KMS-11 (cell line): ENCODE measurements at regions not wholly inside any gene's neighbourhood (a gene's known extent, or its start where the extent isn't known, plus 50 kb on each side); places are given as distances from the start of the nearest gene placed in this dataset.

Experiments used
- H2AFZ ChIP-seq: fragments of 200-600 bp; sonication (generic); 2 replicates; pipeline ENCODE4 v1.6.1; 2016; ENCODE audit warnings: antibody characterized with exemption, mixed run types, low read depth
- H3K27ac ChIP-seq: fragments of 200-600 bp; sonication (generic); 2 replicates; pipeline ENCODE4 v1.6.1; 2016; ENCODE audit warnings: mild to moderate bottlenecking, mixed run types
- H3K27me3 ChIP-seq: fragments of 200-600 bp; sonication (generic); 2 replicates; pipeline ENCODE4 v1.6.1; 2017; ENCODE audit warnings: mild to moderate bottlenecking, low read depth, mixed run types, moderate library complexity; ENCODE audit not compliant: insufficient read depth
- H3K36me3 ChIP-seq: fragments of 200-600 bp; sonication (generic); 2 replicates; pipeline ENCODE4 v1.6.1; 2017; ENCODE audit warnings: mild to moderate bottlenecking, mixed run types; ENCODE audit not compliant: insufficient read depth
- H3K4me1 ChIP-seq: fragments of 200-600 bp; sonication (generic); 2 replicates; pipeline ENCODE4 v1.6.1; 2016; ENCODE audit warnings: mild to moderate bottlenecking, low read depth, mixed run types; ENCODE audit not compliant: poor library complexity, severe bottlenecking
- H3K4me2 ChIP-seq: fragments of 200-600 bp; sonication (generic); 2 replicates; pipeline ENCODE4 v1.7.0; 2016; ENCODE audit warnings: mild to moderate bottlenecking, mixed run types
- H3K4me3 ChIP-seq: fragments of 200-600 bp; sonication (generic); IDR thresholded peaks from 2 replicates; pipeline ENCODE4 v1.6.1; 2017; ENCODE audit warnings: low read depth, low read length, mixed read lengths; ENCODE audit not compliant: insufficient read depth
- H3K79me2 ChIP-seq: fragments of 200-600 bp; sonication (generic); 2 replicates; pipeline ENCODE4 v1.6.1; 2016; ENCODE audit warnings: low read depth, mixed run types; ENCODE audit not compliant: insufficient read depth
- H3K9ac ChIP-seq: fragments of 200-600 bp; sonication (generic); 2 replicates; pipeline ENCODE4 v1.6.1; 2016; ENCODE audit warnings: mild to moderate bottlenecking, mixed run types
- H4K20me1 ChIP-seq: fragments of 200-600 bp; sonication (generic); 2 replicates; pipeline ENCODE4 v1.6.1; 2016; ENCODE audit warnings: mild to moderate bottlenecking, mixed run types; ENCODE audit not compliant: insufficient read depth
- TF ChIP-seq, protein P1 (sequence below): fragments of 200-600 bp; sonication (generic); conservative IDR thresholded peaks from 2 replicates; pipeline ENCODE4 v1.6.1; 2017; ENCODE audit warnings: low read depth, mild to moderate bottlenecking, antibody characterized with exemption, low read length, moderate library complexity, mixed read lengths

DNA sequence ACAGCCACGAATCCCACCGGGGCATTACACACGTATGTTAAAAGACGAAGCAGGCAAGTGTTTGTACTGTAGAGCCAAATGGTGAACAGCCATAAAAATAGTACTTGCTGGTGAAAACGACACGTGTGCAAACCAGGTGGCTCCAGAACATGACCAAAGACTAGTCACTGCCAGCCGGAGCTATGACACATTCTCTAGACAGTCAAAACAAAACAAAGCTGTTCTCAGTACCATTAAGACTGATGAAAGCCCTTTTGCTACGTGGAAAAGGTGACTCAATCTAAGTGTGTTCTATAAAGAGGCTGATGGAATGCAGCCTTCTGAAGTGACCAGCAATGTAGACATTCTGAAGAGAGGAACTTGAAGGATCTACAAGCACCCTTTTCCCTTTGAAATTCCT is 367.7 kb upstream of the NETO1 start:
- Histone ChIP-seq H3K79me2 (no peaks in the 10 kb centered on the region), H2AFZ (no peak overlapping the region), H3K4me1 (no peaks in the 10 kb centered on the region), H3K9ac (no peak overlapping the region), H3K27me3 (no peaks in the 10 kb centered on the region), H3K4me3 (no peak overlapping the region), H3K27ac (no peak overlapping the region), H4K20me1 (no peaks in the 10 kb centered on the region), H3K36me3 (no peaks in the 10 kb centered on the region), H3K4me2 (no peak overlapping the region)
- TF ChIP-seq, protein P1, sequence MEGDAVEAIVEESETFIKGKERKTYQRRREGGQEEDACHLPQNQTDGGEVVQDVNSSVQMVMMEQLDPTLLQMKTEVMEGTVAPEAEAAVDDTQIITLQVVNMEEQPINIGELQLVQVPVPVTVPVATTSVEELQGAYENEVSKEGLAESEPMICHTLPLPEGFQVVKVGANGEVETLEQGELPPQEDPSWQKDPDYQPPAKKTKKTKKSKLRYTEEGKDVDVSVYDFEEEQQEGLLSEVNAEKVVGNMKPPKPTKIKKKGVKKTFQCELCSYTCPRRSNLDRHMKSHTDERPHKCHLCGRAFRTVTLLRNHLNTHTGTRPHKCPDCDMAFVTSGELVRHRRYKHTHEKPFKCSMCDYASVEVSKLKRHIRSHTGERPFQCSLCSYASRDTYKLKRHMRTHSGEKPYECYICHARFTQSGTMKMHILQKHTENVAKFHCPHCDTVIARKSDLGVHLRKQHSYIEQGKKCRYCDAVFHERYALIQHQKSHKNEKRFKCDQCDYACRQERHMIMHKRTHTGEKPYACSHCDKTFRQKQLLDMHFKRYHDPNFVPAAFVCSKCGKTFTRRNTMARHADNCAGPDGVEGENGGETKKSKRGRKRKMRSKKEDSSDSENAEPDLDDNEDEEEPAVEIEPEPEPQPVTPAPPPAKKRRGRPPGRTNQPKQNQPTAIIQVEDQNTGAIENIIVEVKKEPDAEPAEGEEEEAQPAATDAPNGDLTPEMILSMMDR: no peak

DNA sequence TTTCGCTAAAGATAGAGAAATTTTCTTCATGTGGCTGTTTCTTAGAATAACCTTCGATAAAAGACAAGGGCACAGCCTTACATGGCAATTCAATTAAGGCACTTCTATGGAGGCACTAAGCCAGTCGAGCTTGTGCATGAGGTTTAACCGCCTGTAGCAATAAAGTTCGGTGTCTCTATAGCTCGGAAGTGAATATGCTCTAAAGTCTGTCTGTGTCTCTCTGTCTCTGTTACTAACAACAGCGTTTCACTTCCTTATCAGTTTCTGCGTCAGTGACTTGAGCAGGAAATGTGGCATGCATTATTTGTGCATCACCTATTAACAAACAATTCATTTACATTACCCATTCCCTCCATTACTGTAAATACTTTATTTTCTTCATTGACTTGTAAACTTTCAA is 365.1 kb upstream of the NETO1 start:
- TF ChIP-seq, protein P1: no peak
- no peak overlapping the region for H2AFZ ChIP-seq
- no peak overlapping the region for H3K27ac ChIP-seq
- H3K4me2 ChIP-seq: no peak overlapping the region
- no peaks in the 10 kb centered on the region for H3K36me3 ChIP-seq
- no peaks in the 10 kb centered on the region for H3K4me1 ChIP-seq
- no peaks in the 10 kb centered on the region for H3K27me3 ChIP-seq
- no peak overlapping the region for H3K4me3 ChIP-seq
- H3K79me2 ChIP-seq: no peaks in the 10 kb centered on the region
- H3K9ac ChIP-seq: no peak overlapping the region
- no peaks in the 10 kb centered on the region for H4K20me1 ChIP-seq

DNA sequence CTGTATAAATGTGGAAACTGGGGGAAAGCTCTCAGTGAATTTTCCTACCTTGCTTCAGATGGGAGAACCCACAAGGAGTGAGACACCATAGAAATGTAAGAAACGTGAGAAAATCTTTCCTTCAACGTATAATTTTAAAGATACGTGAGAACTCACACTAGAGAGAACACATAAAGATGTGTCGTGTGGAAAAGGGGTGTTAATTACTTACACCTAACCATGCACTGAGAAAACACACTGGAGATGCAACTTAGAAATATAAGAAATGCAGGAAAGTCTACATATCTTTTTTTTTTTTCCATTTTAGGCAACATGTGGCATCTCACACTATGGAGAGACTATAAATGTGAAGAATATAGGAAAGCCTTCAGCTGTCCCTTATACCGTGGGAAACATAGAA is 352.9 kb upstream of the NETO1 start:
- H3K27me3 ChIP-seq: no peaks in the 10 kb centered on the region
- no peak overlapping the region for H3K27ac ChIP-seq
- H3K36me3 ChIP-seq: no peaks in the 10 kb centered on the region
- no peak overlapping the region for H3K4me2 ChIP-seq
- TF ChIP-seq, protein P1: no peak
- H2AFZ ChIP-seq: no peak overlapping the region
- no peak overlapping the region for H3K4me3 ChIP-seq
- no peaks in the 10 kb centered on the region for H4K20me1 ChIP-seq
- H3K79me2 ChIP-seq: no peaks in the 10 kb centered on the region
- H3K4me1 ChIP-seq: no peaks in the 10 kb centered on the region
- no peak overlapping the region for H3K9ac ChIP-seq

DNA sequence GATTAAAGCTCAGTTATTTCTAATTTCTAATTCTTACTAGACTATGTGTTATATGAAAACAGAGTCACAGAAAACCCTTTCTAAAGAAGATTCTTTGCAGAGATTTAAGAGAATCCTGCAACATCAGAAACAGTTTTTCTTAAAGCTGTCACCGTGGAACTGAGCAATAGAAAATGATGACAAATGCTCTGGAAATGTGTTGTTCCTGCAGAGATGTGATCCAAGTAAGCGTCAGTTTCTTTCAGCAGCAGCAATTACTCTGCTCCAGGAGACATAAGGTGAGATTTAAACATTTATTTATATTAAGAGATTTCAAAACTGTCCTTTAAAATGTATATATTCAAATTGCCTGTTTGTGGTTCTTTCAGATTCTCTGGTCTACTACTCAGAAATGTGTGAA is 350.5 kb upstream of the NETO1 start:
- Histone ChIP-seq H2AFZ (no peak overlapping the region), H3K27me3 (no peaks in the 10 kb centered on the region), H3K9ac (no peak overlapping the region), H3K36me3 (no peaks in the 10 kb centered on the region), H3K4me1 (no peaks in the 10 kb centered on the region), H3K27ac (no peak overlapping the region), H3K4me3 (no peak overlapping the region), H3K79me2 (no peaks in the 10 kb centered on the region), H4K20me1 (no peaks in the 10 kb centered on the region), H3K4me2 (no peak overlapping the region)
- TF ChIP-seq, protein P1: no peak

DNA sequence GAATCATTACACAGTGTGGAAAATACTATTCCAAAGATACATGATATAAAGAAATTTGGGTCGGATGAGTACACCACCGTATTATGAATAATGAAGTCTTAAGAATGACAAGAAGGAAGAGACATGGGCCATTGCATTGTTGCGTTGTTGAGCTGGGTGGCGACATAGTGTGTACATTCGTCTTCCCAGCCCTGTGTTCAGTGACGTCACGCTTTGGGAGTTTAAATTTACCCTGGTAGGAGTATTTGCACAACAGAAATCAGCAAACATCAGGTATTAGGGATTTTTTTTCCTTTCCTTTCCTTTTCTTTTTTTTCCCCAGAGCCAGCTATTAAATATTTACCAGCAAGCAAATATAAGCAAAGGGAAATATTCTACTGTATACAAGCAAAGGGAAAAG is 347.2 kb upstream of the NETO1 start:
- Histone ChIP-seq H2AFZ (no peak overlapping the region), H3K36me3 (no peaks in the 10 kb centered on the region), H3K4me1 (no peaks in the 10 kb centered on the region), H3K4me2 (no peak overlapping the region), H3K4me3 (no peak overlapping the region), H3K9ac (no peak overlapping the region), H3K27ac (no peak overlapping the region), H3K79me2 (no peaks in the 10 kb centered on the region), H4K20me1 (no peaks in the 10 kb centered on the region), H3K27me3 (no peaks in the 10 kb centered on the region)
- TF ChIP-seq, protein P1: no peak
